Urinary bladder (tissue), 3 donors: ENCODE measurements at regions not wholly inside any gene's neighbourhood (a gene's known extent, or its start where the extent isn't known, plus 50 kb on each side); places are given as distances from the start of the nearest gene placed in this dataset.

ENCODE experiments used
- DNase-seq: peaks from one replicate; pipeline ENCODE4 v3.0.0-alpha.2; 2015; ENCODE audit errors: extremely low spot score
- H3K27ac ChIP-seq: one replicate; pipeline ENCODE4 v1.5.1; 2013; ENCODE audit warnings: low read depth, mild to moderate bottlenecking, moderate library complexity
- H3K36me3 ChIP-seq: one replicate; pipeline ENCODE4 v1.6.1; 2013; ENCODE audit warnings: mild to moderate bottlenecking, moderate library complexity; ENCODE audit not compliant: insufficient read depth
- H3K4me1 ChIP-seq: one replicate; pipeline ENCODE4 v1.6.1; 2013; ENCODE audit warnings: mild to moderate bottlenecking, moderate library complexity; ENCODE audit not compliant: insufficient read depth
- H3K4me3 ChIP-seq: one replicate; pipeline ENCODE4 v1.5.1; 2013; ENCODE audit warnings: low read depth, low read length
- WGBS: extraction: QIAGEN DNeasy Blood & Tissue Kit; methylation state at CpG from one replicate; pipeline ENCODE4 v1.1.7; 2013; 5-methylcytosine and 5-hydroxymethylcytosine counted together
- donor health status: healthy with polysubstance abuse.
- donor health status: healthy.

DNA sequence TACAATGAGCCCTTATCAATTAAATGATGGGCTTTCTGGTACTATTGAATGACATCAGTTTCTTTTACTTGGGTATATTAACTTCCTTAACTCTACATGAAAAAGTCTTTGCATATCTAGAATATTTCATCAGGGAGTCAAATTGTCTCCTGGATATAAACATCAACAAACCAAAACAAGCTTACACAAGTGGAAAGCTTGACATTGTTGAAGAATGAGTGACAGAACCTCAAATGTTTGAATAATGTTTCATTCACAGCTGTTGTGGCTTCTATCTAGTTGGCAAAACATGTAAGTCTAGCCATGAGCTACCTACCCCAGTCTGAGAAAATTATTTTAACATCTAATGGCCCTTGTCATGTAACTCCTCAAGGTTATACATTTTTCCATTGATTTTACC, 604.8 kb upstream of the ADAMTS5 start:
- H3K36me3 ChIP-seq, result no peaks in the 10 kb centered on the region
- H3K4me1 ChIP-seq, result no peaks in the 10 kb centered on the region
- H3K27ac ChIP-seq, result no peak overlapping the region
- DNase-seq, result no peak
- no peak overlapping the region for H3K4me3 ChIP-seq

DNA sequence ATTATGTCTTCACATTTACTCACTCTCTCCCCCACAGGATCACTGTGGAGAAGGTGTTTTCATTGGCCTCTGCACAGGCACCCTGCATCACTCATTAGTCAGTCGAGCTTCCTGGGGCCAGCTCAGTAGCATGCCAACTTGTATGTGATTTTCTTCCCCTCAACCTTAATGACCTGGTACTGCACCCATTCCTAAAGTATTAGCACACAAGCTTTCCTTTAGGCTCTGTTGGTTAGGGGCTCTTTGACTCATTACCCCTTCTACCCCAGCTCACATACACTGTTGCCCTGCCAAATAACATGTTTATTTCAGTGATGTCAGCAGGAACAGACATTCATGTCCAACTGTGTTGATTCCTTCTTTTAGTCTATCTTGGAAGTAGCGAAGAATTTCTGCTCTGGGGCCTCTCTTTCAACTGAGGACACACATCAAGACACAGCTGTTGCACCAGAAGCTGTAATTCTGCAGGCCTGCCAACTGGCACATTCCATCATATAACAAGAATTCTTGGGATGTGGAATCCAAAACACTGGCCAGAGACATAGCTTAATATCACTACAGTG, 603.5 kb upstream of the ADAMTS5 start:
- no peaks in the 10 kb centered on the region for H3K4me1 ChIP-seq
- DNase-seq, result no peak
- H3K4me3 ChIP-seq, result no peak overlapping the region
- H3K36me3 ChIP-seq, result no peaks in the 10 kb centered on the region
- 31% methylated on average over 2 of the region's 2 CpGs for WGBS
- no peak overlapping the region for H3K27ac ChIP-seq

DNA sequence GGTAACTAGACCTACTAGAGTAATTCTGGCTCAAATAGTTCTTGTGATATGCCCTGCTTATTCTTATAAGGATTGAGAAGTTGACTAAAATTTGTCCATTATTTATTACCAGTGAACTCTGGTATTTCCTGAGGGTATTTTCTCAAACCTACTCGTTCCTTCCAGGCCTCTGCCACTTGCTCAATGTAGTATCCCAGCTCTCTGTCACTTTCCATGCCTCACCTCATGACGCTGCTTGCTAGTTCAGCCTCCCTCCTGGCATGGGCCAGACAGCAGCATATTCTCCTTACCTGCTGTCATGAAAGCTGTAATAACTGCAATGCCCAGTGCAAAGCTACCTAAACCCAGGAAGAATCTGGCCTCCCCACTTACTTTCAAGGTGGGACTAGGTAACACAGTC, 602.9 kb upstream of the ADAMTS5 start:
- H3K27ac ChIP-seq, result no peak overlapping the region
- no peak for DNase-seq
- 76% methylated on average over 2 of the region's 2 CpGs for WGBS
- H3K4me3 ChIP-seq, result no peak overlapping the region
- no peaks in the 10 kb centered on the region for H3K36me3 ChIP-seq
- no peaks in the 10 kb centered on the region for H3K4me1 ChIP-seq

DNA sequence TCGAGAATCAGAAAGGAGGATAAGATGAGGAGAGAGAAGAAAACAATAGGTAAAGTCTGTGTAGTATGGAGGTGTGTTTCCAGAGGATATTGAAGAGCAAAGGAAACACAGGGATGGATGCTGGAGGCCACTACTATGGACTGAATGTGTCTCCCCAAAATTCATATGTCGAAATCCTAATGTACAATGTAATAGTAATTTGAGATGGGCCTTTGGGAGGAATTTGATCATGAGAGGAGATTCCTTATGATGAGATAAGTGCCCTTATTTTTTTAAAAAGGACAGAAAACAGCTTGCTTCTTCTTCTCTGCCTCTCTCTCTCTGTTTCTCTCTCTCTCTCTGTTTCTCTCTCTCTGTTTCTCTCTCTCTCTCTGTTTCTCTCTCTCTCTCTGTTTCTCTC, 602.2 kb upstream of the ADAMTS5 start:
- H3K36me3 ChIP-seq, result no peaks in the 10 kb centered on the region
- no peaks in the 10 kb centered on the region for H3K4me1 ChIP-seq
- DNase-seq, result no peak
- no peak overlapping the region for H3K4me3 ChIP-seq
- no peak overlapping the region for H3K27ac ChIP-seq
- WGBS, result 90% methylated on average over 2 of the region's 2 CpGs

DNA sequence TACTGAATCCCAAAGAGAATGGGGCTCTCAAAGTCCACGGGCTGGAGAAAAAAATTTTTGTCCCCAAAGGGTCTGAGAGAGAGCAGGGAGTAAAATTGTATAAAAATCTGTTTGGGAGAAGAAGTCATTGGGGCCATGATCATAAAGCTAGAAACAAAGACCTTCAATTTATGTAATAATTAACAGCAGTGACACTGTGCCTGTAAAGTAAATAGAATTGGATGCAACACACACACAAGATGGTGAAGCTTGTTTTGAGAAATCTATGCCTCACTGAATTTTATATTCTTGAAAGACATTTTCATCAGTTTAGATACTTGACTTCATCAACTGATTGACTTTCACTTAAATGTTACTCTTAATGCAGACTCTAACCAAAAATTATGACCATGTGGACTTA, 600.5 kb upstream of the ADAMTS5 start:
- Histone ChIP-seq H3K4me3 (no peak overlapping the region), H3K27ac (no peak overlapping the region), H3K36me3 (no peaks in the 10 kb centered on the region), H3K4me1 (no peaks in the 10 kb centered on the region)
- DNase-seq, result no peak
- WGBS, result 92% methylated on average over 1 of the region's 1 CpG

DNA sequence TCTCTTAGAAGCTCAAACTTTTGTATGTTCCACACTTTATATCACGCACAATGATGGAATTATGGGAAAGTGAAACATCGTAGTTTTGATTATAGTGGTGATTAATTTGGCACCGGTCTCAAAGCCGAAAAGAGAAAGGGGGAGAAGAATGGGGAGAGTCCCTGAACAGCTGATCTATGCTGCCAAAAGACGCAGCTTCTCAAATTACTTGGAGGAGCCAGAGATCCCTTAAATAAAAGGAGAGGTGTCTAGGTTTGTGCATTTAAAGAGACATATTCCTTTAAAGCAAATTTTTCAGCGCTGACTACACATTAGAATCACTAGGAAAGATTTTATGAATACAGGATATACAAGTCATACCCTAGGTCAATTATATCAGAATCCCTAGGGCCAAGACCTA, 599.6 kb upstream of the ADAMTS5 start:
- H3K4me3 ChIP-seq, result no peak overlapping the region
- no peaks in the 10 kb centered on the region for H3K4me1 ChIP-seq
- no peak overlapping the region for H3K27ac ChIP-seq
- no peaks in the 10 kb centered on the region for H3K36me3 ChIP-seq
- WGBS, result 85% methylated on average over 6 of the region's 6 CpGs
- DNase-seq, result no peak

DNA sequence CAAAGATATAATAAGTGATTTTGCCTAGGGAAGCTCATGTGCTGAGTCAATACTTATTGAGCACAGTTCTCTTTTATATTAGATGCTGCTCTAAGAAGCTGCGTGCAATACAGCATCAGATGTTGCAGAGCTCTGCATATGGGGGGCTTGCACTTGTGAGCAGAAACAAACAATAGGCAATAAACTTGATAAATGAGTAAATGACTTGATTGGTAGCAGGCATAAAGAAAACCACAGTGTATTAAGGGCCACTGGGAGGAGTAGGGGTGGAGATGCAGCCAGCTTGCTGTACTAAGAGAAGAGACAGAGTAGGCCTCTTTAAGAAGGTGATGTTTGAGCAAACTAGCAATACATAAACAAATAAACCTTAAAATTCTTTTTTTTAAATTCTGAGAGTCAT, 598.5 kb upstream of the ADAMTS5 start:
- Histone ChIP-seq H3K27ac (no peak overlapping the region), H3K4me3 (no peak overlapping the region), H3K4me1 (no peaks in the 10 kb centered on the region), H3K36me3 (no peaks in the 10 kb centered on the region)
- DNase-seq, result no peak
- WGBS, result 95% methylated on average over 1 of the region's 1 CpG

DNA sequence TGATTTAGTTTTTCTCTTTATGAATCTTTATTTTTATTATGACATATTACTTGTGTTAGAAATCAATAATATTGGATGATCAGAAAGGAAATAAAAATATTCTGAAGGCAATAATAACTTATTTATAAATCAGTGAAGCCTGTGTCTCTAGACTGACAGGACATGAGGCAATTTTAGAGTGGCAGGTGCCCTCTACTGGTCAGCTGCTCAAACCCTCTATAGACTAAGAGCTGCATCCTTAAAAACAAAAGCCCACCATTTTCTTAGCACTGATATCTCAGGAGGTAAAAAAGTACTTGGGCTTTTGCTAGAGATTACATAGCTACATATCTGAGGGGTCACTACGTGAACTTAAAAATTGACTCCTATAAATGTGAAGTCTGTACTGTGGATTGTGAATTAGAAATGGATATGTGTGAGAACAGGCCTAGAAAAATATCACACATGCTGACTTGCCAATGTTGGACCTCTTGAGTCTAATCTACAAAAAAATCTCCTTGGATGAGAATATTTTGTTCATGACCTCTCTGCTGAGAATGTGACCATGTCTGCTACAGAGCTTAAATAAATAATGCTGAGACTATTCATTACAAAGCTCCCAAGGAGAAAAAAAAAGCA, 597.9 kb upstream of the ADAMTS5 start:
- no peak overlapping the region for H3K27ac ChIP-seq
- no peak overlapping the region for H3K4me3 ChIP-seq
- DNase-seq, result no peak
- H3K36me3 ChIP-seq, result no peaks in the 10 kb centered on the region
- 74% methylated on average over 1 of the region's 1 CpG for WGBS
- no peaks in the 10 kb centered on the region for H3K4me1 ChIP-seq

DNA sequence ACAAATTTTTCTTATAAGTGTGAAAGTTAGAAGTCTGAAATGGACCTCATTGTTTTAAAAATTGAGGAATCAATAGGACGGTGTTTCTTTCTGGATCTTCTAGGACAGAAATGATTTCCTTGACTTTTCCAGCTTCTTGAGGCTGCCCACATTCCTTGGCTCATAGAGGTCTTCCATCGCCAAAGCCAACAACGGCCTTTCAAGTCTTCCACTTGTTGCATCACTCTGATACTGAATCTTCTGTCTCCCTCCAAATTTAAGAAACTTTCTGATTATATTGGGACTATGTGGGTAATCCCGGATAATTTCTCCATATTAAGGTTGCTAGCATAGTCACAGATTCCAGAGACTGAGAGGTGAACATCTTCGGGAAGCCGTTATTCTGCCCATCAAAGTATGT, 595.4 kb upstream of the ADAMTS5 start:
- no peak overlapping the region for H3K4me3 ChIP-seq
- WGBS, result 91% methylated on average over 6 of the region's 6 CpGs

DNA sequence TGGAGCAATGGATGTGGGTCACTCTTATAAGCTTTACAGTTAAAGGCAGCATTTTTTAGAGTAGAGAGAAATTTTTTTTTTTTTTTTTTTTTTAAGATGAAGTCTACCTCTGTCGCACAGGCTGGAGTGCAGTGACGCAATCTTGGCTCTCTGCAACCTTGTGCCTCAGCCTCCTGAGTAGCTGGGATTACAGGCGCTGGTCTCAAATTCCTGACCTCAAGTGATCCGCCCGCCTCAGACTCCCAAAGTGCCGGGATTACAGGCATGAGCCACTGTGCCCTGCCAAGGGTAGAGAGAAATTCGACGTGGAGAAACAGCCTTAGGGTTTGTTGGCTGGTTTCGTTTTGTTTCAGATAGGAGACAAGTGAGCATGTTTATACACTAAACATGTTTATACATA, 594.2 kb upstream of the ADAMTS5 start:
- DNase-seq, result no peak
- WGBS, result 57% methylated on average over 9 of the region's 9 CpGs
- Histone ChIP-seq H3K27ac (no peak overlapping the region), H3K4me3 (no peak overlapping the region), H3K4me1 (no peaks in the 10 kb centered on the region), H3K36me3 (no peaks in the 10 kb centered on the region)

More for the DNA sequence above, 595.4 kb upstream of the ADAMTS5 start:
- Histone ChIP-seq H3K36me3 (no peaks in the 10 kb centered on the region), H3K4me1 (no peaks in the 10 kb centered on the region), H3K27ac (no peak overlapping the region)
- DNase-seq, result no peak

DNA sequence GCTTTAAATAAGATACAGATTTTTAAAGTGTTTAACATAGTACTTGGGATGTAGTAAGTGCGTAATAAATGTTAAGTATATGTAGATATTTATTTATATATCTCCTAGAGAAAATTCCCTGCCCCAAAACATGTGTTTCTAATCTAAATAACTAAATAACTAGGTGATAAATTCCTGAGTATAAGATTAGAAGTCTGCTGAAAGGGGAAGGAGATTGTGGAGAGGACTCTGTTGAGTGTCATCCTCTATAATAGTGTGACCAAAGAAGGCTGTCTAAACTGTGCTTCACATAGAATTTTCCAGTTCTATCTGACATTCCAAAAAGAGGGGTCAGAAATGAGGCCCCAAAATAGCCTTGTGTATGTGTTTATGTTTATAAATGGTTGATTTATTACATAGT, 590.5 kb upstream of the ADAMTS5 start:
- H3K4me1 ChIP-seq, result no peaks in the 10 kb centered on the region
- no peak overlapping the region for H3K4me3 ChIP-seq
- DNase-seq, result no peak
- WGBS, result 90% methylated on average over 1 of the region's 1 CpG
- H3K27ac ChIP-seq, result no peak overlapping the region
- no peaks in the 10 kb centered on the region for H3K36me3 ChIP-seq

DNA sequence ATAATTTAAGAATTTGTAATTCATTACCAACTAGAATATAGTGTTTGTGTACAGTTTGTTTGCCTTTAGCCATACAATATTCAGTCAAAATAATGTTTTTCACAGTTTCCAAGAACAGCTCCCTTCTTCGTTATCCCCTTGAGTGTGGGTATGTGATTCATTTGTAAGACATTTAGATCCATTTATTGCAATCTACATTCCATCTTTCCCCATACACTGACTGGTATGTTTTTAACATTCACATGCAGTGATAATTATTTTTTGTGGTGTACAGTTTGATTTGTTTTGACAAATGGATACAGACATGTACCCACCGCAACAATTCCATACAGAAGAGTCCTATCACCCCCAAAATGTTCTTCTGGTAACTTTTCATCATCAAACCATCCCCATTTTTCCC, 589.1 kb upstream of the ADAMTS5 start:
- H3K36me3 ChIP-seq, result no peaks in the 10 kb centered on the region
- no peaks in the 10 kb centered on the region for H3K4me1 ChIP-seq
- H3K27ac ChIP-seq, result no peak overlapping the region
- WGBS, result 97% methylated on average over 2 of the region's 2 CpGs
- no peak for DNase-seq
- H3K4me3 ChIP-seq, result no peak overlapping the region

DNA sequence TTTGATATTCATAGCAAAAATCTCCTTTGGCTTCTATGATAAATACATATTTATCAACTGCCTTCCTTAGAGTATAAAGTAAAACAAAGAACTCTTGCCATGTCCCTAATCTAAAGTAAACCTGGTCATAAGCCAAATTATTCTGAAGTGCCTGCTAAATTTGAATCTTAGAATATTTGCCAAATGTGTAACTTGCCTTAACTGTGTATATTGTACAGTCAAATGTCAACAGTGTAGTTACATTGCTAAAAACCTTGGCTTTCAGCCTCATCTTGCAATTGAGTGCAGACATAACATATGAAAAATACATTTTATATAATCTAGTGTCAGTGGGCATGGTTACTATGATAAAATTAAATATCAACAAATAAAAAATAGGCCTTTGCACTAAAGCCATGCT, 583.4 kb upstream of the ADAMTS5 start:
- H3K4me3 ChIP-seq, result no peak overlapping the region
- no peak overlapping the region for H3K27ac ChIP-seq
- H3K36me3 ChIP-seq, result no peaks in the 10 kb centered on the region
- H3K4me1 ChIP-seq, result no peaks in the 10 kb centered on the region
- DNase-seq, result no peak

DNA sequence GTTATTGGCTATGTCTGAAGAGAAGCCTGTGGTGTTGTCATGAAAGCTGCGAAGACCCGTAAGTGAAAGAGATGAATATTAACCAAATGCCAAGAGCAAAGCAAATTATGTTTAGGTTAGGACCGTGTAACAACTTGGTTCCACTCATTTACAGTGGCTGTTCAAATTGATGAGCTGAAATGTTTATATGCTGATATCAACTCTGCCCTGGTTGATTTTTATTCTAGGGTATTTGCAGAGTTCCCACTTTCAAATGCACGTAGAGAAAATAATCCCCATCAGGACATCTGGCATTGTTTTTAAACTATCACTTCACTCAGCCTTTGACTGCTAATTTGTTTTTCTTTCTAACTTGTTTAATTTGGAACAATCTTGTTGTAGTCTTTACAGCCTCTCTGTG, 581.6 kb upstream of the ADAMTS5 start:
- no peaks in the 10 kb centered on the region for H3K36me3 ChIP-seq
- no peak for DNase-seq
- WGBS, result 68% methylated on average over 4 of the region's 4 CpGs
- H3K4me1 ChIP-seq, result no peaks in the 10 kb centered on the region
- no peak overlapping the region for H3K4me3 ChIP-seq
- no peak overlapping the region for H3K27ac ChIP-seq
